ENCODE measurements at regions not wholly inside any gene's neighbourhood (a gene's known extent, or its start where the extent isn't known, plus 50 kb on each side); places are given as distances from the start of the nearest gene placed in this dataset.
A peak's percentile ranks its signal among the peaks of the same experiment; 100 is the strongest.

GRCh38 chr10:105953056-105953455, 1211.5 kb downstream of the SORCS1 start:
- DNase-seq (ENCODE audit: insufficient read length, low spot score), result no peak
- no peak for FAIRE-seq

GRCh38 chr10:105952153-105952552, 1212.4 kb downstream of the SORCS1 start:
- FAIRE-seq, result no peak
- no peak for DNase-seq (ENCODE audit: insufficient read length, low spot score)

DNA sequence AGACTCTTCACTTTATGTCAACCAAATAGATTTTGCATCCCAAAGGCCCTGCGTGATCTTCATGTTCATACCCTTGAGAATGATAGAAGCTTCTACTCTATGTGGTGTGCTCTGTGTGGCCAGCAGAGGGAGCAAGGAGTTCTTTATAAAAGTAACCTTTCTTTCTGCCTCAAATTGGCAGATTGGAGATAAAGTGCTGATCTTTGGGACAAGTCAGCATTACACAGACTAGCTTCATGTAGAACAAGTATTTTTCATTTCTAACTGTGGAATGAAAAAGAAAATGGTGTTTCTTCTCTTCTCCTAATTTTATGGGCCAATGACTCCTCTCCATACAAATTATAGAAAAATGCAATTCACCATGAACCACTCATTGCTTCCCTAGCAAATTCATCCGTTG, 1214.1 kb downstream of the SORCS1 start:
- FAIRE-seq (no peak), DNase-seq (ENCODE audit: insufficient read length, low spot score) (peak; percentile 4)

DNA sequence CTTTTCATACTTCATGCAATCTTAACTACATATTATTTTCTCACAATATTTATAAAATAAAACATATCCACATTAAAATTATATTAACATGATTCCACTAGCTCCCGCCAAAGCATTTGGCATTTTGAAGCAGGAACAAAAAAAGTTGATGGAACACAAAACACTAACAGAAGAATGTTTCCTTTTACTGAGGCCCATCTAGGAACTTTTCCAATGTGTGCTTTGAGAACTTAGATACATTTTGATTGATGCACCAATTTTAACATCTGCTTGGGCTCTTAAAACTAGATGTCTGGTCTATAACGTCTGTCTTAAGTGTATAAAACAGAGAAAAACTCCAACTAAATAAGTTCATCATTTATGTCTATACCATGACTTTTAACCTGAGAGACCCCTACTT, 1214.8 kb downstream of the SORCS1 start:
- DNase-seq (ENCODE audit: insufficient read length, low spot score), result no peak
- no peak for FAIRE-seq

- FAIRE-seq (no peak), DNase-seq (ENCODE audit: insufficient read length, low spot score) (no peak)
Observed at GRCh38 chr10:105925045-105925785, 1239.3 kb downstream of the SORCS1 start.

DNA sequence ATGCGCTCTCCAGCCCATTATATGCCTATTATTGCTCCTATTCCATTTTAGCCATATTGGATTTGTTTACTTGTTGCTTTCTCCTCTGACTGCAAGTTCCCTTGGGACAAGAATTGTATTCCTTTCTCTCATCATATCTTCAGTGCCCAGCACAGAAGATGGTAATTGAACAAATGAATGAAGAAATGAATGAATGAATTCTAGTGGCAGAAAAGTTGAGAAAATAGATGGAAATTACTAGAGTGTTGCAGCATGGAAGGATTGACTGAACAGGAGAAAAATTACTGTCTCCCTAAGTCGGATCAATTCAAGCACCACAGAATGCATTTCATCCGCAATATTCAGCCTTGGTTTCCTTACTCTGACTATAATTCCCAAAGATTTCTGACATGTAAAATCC, 1243.2 kb downstream of the SORCS1 start:
- FAIRE-seq (no peak), DNase-seq (ENCODE audit: insufficient read length, low spot score) (no peak)

- no peak for FAIRE-seq
- DNase-seq (ENCODE audit: insufficient read length, low spot score), result no peak
Observed at GRCh38 chr10:105914432-105914831, 1250.1 kb downstream of the SORCS1 start.

GRCh38 chr10:105908701-105909100, 1255.8 kb downstream of the SORCS1 start:
- DNase-seq (ENCODE audit: insufficient read length, low spot score) (no peak), FAIRE-seq (no peak)

GRCh38 chr10:105885495-105885894, 1244.4 kb downstream of the SORCS3 start:
- FAIRE-seq (no peak), DNase-seq (ENCODE audit: insufficient read length, low spot score) (no peak)

GRCh38 chr10:105879401-105879800, 1238.3 kb downstream of the SORCS3 start:
- DNase-seq (ENCODE audit: insufficient read length, low spot score) (no peak), FAIRE-seq (no peak)

DNA sequence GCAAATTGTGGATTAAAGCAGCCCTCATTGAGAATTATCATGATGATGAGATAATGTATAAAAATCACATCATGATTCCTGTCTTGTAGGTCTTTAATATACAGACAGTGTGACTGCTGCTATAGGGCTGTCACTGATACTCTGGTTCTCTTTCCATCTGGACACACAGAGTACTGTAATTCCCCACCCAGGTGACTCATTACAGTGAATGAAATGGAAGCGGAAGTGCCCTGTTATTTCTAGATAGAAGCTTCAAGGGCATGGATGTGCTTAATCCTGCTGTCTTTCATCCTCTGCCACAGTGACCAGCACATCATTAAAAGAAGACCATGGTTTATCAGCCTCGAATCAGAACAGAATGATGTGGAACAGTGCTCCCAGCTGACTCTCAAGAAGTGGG, 1234.0 kb downstream of the SORCS3 start:
- FAIRE-seq (no peak), DNase-seq (ENCODE audit: insufficient read length, low spot score) (no peak)

DNA sequence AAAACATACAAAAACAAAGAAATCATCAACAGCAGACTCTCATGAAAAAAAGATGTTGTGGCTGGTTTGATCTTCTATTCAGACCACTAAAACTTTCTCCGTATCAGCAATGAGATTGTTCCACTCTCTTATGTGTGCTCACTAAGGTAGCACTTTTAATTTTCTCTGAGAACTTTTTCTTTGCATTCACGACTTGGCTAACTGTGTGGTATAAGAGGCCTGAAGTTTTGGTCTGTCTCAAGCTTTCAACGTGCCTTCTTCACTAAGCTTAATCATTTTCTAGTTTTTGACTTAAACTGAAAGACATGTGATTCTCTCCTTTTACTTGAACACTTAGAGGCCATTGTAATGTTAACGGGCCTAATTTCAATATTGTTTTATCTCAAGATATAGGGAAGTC, 1231.6 kb downstream of the SORCS3 start:
- DNase-seq (ENCODE audit: insufficient read length, low spot score) (no peak), FAIRE-seq (no peak)

DNA sequence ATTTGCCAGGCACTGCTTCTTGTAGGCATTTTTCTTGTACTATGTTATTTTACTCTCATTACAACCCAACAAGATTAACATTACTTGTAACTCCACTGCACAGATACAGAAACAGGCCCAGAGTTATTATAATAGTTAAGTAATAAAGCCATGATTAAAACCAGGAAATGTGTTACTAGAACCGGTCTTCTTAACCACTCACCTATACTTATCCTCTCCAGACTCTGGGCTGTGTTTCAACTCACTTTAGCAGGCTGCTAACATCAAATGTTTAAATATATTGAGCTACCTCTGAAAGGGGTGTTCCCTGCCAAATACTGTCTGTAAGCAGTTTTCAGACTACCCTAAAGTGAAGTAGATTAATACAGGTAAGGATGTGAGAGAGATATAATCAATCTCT, 1227.8 kb downstream of the SORCS3 start:
- DNase-seq (ENCODE audit: insufficient read length, low spot score), result no peak
- no peak for FAIRE-seq

DNA sequence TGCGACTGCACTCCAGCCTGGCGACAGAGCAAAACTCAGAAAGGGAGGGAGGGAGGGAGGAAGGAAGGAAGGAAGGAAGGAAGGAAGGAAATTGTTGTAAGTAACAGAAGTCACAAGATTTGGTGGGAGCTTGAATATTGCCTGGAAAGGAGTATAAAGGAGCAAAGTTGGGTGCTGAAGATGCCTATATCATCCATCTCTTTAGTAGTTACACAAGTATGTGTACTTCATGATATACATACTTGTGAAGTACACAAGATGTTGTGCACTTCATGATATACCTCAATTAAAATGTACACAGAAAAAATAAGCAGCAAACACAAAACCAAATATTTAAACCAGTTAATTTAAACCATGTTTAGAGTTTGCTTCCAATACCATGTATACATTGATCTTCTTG, 1223.8 kb downstream of the SORCS3 start:
- FAIRE-seq, result peak; percentile 11

DNA sequence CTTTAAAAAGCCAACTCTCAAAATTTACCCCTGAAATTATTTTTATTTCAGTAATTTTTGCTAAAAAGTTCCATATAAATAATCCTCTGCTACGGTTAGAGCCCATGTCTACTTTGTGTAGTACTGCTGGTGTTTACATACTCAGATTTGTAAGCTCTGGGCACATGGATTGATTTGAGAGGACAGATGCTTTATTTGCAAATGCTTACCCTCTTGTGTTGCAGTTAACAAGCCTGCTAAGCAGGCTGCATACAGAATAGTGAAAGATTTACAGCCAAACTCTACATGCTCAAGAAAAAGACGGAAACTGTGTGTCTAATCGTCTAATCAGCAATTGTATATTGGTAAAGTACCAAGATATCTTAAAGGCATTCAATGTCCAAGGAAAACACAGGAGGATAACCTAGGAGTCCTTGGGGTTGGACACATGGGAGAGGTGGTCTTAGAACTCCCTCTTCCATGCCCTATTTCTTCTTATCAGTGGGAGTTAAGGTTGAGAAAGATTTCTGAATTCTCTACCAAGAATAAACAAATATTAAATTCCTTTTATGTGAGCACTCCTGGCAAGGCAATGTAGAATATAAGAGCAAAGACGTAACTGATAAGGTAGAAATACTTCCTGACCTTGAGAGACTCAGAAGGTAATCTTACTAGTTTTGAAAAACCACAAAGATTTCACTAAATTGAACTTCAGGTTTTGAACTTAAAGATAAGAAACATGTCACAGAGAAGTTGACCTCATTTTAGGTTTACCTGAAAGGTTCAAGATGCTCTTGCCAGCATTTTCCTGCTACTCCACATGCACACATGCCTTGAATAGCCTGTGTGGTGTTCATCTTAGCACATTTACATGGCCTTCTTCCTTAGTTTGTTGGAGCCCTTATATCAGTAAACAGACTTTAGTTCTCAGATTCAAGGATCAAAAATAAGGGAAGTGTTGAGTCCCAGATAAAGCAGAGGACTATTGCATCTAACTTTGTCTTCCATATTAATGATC, 1216.5 kb downstream of the SORCS3 start:
- no peak for FAIRE-seq
- DNase-seq (ENCODE audit: insufficient read length, low spot score), result no peak

More for the DNA sequence above, 1223.8 kb downstream of the SORCS3 start:
- no peak for DNase-seq (ENCODE audit: insufficient read length, low spot score)

GRCh38 chr10:105855791-105856190, 1214.7 kb downstream of the SORCS3 start:
- FAIRE-seq (no peak), DNase-seq (ENCODE audit: insufficient read length, low spot score) (no peak)

DNA sequence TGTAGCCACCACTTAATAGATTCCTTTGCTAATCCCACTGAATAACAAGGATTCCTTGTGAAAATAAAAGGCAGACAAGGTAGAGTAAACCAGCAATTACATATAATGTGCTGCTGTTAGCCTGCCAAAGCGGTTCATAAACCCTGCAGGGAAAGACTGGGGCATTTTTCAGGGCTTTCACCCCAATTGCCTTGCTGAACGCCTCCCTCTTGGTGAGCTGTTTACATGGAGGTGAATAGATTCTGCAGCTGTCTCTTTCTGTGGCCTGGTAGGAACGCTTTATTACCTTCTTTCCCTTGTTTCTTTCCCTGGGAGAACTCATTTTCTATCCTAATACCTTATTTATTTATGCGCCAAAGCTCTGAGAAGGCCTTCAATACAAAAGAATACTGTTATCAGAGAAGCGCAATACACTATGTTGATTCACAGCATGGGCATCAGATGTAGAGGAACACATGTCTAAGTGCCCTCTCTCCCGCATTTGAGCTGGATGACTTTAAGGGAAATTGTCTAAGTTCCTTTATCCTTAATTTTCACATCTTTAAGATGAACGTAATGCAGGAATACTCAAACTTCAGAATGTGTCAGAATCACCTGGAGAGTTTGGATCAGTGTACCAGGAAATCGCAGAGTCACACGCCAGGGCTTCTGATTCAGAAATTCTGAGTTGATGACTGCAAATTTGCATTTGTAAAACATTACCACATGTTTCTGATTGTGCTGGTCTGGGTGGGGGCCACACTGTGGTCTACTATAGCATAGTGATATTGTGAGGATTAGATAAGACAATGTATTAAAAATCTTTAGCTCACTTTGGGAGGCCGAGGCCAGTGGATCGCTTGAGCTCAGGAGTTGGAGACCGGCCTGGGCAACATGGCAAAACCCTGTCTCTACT, 1203.8 kb downstream of the SORCS3 start:
- DNase-seq (ENCODE audit: insufficient read length, low spot score), result no peak
- FAIRE-seq, result no peak

GRCh38 chr10:105844241-105844640, 1203.2 kb downstream of the SORCS3 start:
- no peak for DNase-seq (ENCODE audit: insufficient read length, low spot score)
- no peak for FAIRE-seq

GRCh38 chr10:105843786-105844185, 1202.7 kb downstream of the SORCS3 start:
- DNase-seq (ENCODE audit: insufficient read length, low spot score), result no peak
- FAIRE-seq, result no peak

DNA sequence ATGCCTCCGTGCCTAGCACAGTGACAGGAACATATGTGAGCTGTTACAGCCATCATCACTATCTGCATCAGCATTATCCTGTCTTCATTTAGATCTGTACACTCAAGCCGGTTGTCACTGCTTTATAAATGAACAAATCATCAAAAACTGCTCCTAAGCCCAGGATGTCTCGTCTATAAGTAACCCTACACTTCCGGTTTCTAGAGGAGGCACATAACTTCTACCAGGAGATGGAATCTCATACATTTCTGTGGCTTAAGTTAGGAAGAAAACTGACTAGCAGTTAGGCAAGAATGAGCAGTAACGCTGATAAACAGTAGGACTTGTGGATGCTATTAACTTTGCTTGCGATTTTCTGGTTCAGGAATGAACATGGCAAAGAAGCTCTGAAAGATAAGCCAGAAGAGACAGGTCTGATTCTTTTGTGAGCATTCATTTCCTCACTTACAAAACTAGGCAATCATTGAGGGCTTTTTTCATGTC, 1199.2 kb downstream of the SORCS3 start:
- no peak for DNase-seq (ENCODE audit: insufficient read length, low spot score)
- no peak for FAIRE-seq

DNA sequence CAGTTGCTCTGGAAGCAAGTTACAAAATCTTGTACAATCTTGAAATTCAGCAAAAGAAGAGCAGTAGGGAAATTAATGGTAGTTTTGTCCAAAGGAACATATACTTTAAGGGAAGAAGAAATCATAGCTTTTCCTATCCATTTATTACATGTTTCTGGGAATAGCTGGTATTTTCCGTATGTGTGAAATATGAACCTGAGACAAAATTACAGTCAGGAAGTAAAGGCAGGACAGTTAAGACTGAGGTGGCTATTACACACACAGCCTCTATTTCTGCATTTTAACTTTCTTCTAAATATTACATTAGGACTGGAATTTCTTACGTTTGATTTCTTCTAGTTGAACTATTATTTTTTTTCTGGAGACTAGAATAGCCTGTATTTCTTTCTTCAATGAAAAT, 1197.3 kb downstream of the SORCS3 start:
- DNase-seq (ENCODE audit: insufficient read length, low spot score) (no peak), FAIRE-seq (no peak)
